ENCODE measurements at regions not wholly inside any gene's neighbourhood (a gene's known extent, or its start where the extent isn't known, plus 50 kb on each side); places are given as distances from the start of the nearest gene placed in this dataset.

DNA sequence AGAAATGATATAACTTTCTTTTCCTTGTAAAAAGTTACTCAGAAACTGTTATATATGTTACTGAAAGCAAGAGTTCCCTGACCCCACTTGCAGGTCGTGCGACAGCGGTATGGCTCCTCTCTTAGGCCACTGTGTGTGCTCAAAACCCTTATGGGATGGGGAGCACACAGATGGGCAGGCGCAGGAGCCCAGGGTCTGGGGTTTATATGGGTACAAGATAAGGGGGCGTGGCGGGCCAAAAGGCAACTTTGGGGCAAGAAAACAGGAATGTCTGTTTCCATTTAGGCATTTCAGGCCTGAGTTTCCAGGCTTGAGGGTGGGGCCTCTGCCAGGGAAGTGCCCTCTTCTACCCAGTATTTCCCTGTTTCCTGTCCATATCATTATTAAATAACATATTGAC is 736.5 kb downstream of the VGLL3 start:
- no peak overlapping the region for H3K27ac Mint-ChIP-seq
- no peaks in the 10 kb centered on the region for H3K9me3 Mint-ChIP-seq
- no peaks in the 10 kb centered on the region for H3K27me3 Mint-ChIP-seq (ENCODE audit: low read depth, poor library complexity)
- no peak overlapping the region for H3K4me3 Mint-ChIP-seq
- TF ChIP-seq, protein P1, sequence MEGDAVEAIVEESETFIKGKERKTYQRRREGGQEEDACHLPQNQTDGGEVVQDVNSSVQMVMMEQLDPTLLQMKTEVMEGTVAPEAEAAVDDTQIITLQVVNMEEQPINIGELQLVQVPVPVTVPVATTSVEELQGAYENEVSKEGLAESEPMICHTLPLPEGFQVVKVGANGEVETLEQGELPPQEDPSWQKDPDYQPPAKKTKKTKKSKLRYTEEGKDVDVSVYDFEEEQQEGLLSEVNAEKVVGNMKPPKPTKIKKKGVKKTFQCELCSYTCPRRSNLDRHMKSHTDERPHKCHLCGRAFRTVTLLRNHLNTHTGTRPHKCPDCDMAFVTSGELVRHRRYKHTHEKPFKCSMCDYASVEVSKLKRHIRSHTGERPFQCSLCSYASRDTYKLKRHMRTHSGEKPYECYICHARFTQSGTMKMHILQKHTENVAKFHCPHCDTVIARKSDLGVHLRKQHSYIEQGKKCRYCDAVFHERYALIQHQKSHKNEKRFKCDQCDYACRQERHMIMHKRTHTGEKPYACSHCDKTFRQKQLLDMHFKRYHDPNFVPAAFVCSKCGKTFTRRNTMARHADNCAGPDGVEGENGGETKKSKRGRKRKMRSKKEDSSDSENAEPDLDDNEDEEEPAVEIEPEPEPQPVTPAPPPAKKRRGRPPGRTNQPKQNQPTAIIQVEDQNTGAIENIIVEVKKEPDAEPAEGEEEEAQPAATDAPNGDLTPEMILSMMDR (IDR thresholded peaks at IDR 0.05), result no peak
- no peaks in the 10 kb centered on the region for H3K4me1 Mint-ChIP-seq
- no peak for DNase-seq
- H3K36me3 Mint-ChIP-seq (ENCODE audit: low read depth), result no peaks in the 10 kb centered on the region

DNA sequence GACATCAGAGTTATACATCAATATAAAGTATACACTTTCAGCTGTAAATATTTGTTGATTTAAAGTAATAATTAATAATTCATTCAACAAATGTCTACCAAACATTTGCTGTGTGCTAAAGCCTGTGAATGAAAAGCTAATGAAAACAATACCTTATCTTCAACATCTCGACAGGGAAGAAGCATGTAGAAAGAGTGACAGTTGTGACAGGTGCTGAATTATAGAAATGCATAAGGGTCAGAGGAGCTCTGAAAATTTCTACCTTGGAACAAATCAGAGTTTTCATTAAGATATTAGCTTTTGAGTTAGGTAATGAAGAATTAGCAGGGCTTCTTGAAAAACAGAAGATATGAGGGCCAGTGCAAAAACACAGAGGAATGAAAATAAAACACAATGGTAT is 739.2 kb downstream of the VGLL3 start:
- TF ChIP-seq, protein P1 (IDR thresholded peaks at IDR 0.05), result no peak
- Mint-ChIP-seq H3K36me3 (ENCODE audit: low read depth) (no peaks in the 10 kb centered on the region), H3K27me3 (ENCODE audit: low read depth, poor library complexity) (no peaks in the 10 kb centered on the region), H3K4me3 (no peak overlapping the region), H3K27ac (no peak overlapping the region), H3K4me1 (no peaks in the 10 kb centered on the region), H3K9me3 (peaks cover 7% of the 10 kb centered on the region)
- no peak for DNase-seq

DNA sequence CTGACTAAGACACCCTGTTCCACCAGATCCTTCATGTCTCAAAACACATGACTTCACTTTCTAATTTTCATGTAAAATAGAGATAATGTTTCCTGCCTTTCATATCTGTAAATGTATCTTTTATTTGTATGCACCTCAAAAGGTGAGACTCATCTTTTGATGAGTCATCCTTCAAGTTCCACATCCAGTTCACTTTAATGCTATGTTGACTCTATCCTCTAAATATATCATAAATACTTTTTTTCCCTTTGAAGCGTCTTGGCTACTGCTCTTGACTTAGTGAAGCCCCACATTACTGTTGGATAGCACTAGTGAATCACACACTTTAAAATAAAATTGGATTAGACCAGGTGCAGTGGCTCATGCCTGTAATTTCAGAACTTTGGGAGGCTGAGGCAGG is 741.1 kb downstream of the VGLL3 start:
- H3K9me3 Mint-ChIP-seq, result peaks cover 7% of the 10 kb centered on the region
- H3K27ac Mint-ChIP-seq, result no peak overlapping the region
- TF ChIP-seq, protein P1 (IDR thresholded peaks at IDR 0.05), result no peak
- no peak overlapping the region for H3K4me3 Mint-ChIP-seq
- no peaks in the 10 kb centered on the region for H3K36me3 Mint-ChIP-seq (ENCODE audit: low read depth)
- DNase-seq, result no peak
- peaks cover 6% of the 10 kb centered on the region for H3K4me1 Mint-ChIP-seq
- H3K27me3 Mint-ChIP-seq (ENCODE audit: low read depth, poor library complexity), result no peaks in the 10 kb centered on the region

DNA sequence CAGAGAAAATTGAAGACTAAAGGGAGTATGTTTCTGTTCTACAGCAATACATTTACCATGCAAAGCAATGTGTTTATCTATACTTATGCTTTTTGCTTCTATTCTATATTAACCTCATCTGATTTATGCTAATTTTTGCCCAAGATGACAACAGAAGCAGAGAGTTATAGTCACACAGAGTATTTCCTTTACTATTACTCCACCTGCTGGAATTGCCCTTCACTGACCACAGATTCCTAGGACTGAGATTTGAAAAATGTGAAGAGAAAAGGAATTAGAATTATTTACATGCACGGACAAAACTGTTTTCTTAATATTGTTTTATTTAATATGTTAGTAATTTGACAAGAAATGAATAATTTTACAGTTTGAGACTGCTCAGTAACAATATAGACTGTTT is 745.6 kb downstream of the VGLL3 start:
- no peak for DNase-seq
- H3K4me3 Mint-ChIP-seq, result no peak overlapping the region
- no peaks in the 10 kb centered on the region for H3K27me3 Mint-ChIP-seq (ENCODE audit: low read depth, poor library complexity)
- no peak overlapping the region for H3K27ac Mint-ChIP-seq
- no peaks in the 10 kb centered on the region for H3K36me3 Mint-ChIP-seq (ENCODE audit: low read depth)
- TF ChIP-seq, protein P1 (IDR thresholded peaks at IDR 0.05), result peak; percentile 43
- H3K4me1 Mint-ChIP-seq, result peaks cover 11% of the 10 kb centered on the region
- peaks cover 7% of the 10 kb centered on the region for H3K9me3 Mint-ChIP-seq

DNA sequence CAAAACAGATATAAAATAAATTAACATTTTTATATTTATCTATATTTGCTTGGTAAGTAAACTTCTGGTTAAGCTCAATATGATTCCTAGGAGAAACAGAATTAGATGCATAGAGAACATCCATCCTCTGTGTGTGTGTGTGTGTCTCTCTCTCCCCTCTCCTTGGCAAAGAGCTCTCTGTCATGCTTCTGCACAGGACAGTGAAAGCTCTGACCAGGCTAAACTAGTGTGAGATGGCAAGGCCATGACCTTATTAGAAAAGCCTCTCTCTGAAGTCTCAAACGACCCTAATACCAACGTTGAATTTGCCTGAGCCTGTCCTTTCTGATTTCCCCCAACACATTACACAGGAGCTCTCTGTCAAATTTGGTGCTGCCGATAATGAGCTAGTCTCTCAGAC is 746.0 kb downstream of the VGLL3 start:
- H3K36me3 Mint-ChIP-seq (ENCODE audit: low read depth), result no peaks in the 10 kb centered on the region

DNA sequence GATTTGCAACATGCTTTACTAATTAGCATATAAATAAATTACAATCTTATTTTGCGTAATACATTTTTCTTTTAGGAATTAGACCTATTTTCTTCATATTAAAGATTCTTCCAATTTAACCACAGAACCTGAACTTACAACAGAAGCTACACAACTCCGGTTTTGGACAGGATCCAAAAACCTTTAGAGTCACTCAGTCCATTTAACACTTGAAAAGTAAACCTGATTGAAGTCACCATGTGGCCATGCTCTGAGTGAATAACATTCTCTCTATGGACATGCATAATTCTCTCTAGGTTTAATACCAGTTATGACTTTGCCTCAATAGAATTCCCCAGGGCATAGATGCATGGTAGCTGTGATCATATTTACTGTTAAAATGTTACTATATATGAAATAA is 751.0 kb downstream of the VGLL3 start:
- Mint-ChIP-seq H3K36me3 (ENCODE audit: low read depth) (no peaks in the 10 kb centered on the region), H3K27me3 (ENCODE audit: low read depth, poor library complexity) (peaks cover 3% of the 10 kb centered on the region), H3K4me3 (no peak overlapping the region), H3K27ac (no peak overlapping the region), H3K4me1 (peaks cover 6% of the 10 kb centered on the region), H3K9me3 (no peaks in the 10 kb centered on the region)
- DNase-seq, result no peak
- TF ChIP-seq, protein P1 (IDR thresholded peaks at IDR 0.05), result no peak

More for the DNA sequence above, 746.0 kb downstream of the VGLL3 start:
- peaks cover 11% of the 10 kb centered on the region for H3K4me1 Mint-ChIP-seq
- no peaks in the 10 kb centered on the region for H3K27me3 Mint-ChIP-seq (ENCODE audit: low read depth, poor library complexity)
- H3K27ac Mint-ChIP-seq, result peak overlapping the region; percentile 46
- TF ChIP-seq, protein P1 (IDR thresholded peaks at IDR 0.05), result no peak
- peak; percentile 1 for DNase-seq
- peaks cover 7% of the 10 kb centered on the region for H3K9me3 Mint-ChIP-seq
- H3K4me3 Mint-ChIP-seq, result no peak overlapping the region
